HG03460 (cell line): ENCODE measurements at regions not wholly inside any gene's neighbourhood (a gene's known extent, or its start where the extent isn't known, plus 50 kb on each side); places are given as distances from the start of the nearest gene placed in this dataset.
"Not testable (repeated sequence)": the region's sequence is repeated elsewhere in the genome, so short reads cannot be mapped to it uniquely, and the experiment has no call there.

Experiments
- ATAC-seq: cut with Tn5 transposase; IDR thresholded peaks from one replicate; pipeline ENCODE4 v1.9.1; 2021; ENCODE audit not compliant: unreplicated experiment

DNA sequence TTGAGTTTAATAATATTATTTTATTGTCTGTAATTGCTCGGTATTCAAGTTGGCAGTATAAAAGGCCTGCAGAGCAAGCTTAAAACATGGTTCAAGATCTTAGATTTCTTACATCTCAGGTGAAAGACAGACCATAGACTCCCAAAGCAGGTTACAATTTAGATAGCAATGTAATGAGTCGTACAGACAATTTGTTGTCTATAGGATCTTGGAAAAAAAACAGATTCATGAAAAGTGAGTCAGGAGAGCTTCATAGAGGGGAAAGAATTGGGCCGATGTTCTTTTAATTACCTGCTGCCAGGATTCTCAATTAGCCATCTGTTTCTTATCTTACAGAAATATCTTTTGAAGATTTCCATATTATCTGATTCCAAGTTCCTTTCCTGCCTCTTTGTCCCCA, 111.5 kb upstream of the IKBKE start:
- ATAC-seq, result not testable (repeated sequence)

DNA sequence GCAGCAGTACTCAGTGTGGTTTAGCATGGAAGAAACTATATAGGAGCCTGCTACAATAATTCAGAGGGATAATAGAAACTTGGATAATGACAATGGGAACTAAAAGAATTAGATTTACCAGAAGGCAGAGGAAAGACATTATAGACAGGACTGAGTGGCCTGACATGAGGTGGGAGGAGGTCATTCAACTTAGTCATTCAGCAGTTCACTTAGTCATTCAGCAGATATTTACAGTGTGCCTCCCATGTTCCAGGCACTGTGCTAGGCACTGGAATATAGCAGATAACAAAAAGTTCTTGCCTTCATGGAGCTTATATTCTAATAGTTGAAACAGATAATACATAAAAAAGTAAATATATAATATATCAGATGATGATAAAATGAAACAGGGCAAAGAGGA, 110.9 kb upstream of the IKBKE start:
- ATAC-seq, result not testable (repeated sequence)

DNA sequence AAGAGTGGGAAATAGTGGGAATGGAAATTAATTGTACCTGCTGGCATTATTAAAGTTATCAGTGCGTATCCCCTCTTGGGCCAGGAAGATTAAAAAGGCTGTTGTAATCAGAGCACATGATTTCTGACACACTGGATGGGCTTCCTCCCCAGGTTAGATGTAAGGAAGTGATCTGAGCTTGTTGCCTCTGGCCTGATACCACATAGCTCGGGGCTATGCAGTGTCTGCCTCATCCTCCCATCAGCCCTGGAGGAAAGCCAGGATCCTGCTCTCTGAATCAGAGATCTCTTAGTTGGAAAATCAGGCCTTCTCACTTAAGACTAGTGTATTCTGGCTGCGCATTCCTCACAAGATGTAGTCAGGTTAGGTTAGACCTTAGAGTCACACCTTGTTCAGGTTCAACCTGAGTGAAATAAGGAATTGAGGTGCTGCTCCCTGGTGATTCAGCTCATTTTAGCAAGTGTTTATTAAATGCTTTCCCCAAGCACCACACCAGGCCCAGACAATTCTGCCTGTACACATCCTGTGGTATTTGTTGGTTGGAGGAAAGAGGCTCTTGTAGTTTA, 108.2 kb upstream of the IKBKE start:
- ATAC-seq, result not testable (repeated sequence)

DNA sequence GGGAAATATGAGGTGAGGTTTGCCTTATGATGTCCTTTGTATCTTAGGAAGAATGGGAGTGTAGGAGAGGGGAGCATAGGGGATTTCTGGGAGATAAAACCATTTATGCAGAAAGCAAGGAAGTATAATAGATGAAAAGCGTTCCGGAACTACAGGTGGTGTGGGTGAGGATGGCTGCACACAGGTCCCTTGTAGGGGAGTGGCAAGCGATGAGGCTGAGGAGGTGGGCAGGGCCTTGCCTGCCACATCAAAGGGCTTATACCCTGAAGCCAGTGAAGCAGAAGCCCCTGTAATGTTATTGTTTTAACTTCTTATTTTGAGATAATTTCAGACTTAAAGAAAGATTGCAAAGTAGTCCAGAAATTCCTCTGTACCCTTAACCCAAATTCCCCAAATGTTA, 107.3 kb upstream of the IKBKE start:
- ATAC-seq, result not testable (repeated sequence)

DNA sequence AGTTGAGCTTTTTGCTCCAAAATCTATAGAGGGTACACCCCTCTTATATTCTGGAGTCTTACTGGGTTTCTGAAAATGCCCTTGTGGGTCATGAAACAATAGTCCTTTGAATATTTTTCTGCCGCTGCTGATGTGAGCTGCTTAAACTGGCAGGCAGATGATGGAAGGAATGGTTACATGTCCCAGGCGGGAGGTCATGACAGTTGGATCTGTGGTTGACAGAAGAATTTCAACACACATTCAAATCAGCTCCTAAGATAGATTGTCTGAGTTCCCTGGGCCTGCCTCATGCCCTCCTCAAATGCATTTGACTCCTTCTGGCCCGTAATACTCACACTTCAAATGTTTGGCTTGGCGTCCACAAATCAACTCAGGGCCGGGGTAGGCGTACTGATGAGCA, 105.0 kb upstream of the IKBKE start:
- not testable (repeated sequence) for ATAC-seq

DNA sequence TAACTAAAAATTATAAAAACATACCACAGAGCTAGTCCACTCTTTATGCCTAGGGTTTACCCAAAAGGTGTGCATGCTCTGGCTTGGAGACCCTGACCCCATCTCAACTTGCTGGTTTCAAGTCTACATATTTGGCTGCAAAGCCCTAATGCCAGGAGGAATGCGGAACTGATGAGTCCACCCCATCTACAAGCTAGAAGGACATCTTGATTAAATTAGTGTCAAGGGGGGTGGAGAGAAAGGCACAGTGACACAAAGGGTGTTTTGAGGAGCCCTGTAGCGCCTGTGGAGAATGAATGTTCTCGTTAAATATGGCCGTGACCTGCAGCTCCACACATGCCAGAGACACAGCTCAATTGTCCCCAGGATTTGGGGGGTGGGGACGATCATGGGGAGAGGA, 104.1 kb upstream of the IKBKE start:
- not testable (repeated sequence) for ATAC-seq

DNA sequence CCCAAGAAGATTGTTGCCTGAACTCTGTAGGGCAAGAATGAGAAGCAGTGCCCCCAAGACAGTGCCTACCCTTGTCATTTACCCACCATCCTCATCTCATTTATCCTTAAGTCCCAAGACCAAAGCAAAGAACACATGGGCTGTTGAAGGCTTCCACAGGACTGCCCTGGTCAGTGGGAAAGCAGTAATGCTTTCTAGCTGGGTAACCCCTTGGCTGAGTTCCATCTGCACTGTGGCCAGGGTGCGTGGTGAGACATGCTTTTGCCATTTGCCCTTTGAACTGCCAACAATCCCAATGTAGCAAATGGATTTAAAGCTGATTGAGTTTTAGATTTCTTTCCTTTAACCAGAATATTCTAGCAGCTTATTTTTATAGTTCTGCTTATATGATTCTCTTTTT, 103.5 kb upstream of the IKBKE start:
- not testable (repeated sequence) for ATAC-seq

DNA sequence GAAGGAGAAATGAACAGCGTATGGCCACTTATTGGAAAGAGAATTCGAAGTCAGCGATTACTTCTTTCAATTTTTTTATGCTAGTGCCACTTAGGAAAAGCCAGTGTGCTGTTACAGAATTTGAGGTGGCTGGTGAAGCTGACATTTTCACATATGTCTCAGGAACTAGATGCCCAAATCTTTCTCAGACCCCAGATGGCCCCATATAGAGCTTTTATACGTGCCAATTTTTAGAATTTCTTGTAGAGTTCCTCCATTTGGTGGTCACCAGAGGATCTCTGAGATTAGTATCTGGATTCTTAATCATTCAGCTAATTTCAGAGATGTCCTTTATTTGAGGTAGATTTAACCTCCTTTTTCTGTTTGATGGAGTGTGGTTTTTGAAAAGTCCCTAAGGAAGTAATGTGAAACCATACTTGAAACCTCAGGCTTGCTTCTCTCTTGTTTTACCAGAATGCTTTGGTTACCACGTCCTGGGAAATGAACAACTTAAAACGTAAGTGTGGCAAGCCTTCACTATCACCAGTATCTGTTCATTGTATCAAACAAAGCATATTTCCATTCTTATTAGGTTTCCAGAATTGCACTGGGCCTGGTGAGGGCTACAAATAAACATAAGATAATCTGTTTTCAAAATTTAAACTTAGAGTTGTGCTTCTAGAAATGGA, 102.2 kb upstream of the IKBKE start:
- not testable (repeated sequence) for ATAC-seq

DNA sequence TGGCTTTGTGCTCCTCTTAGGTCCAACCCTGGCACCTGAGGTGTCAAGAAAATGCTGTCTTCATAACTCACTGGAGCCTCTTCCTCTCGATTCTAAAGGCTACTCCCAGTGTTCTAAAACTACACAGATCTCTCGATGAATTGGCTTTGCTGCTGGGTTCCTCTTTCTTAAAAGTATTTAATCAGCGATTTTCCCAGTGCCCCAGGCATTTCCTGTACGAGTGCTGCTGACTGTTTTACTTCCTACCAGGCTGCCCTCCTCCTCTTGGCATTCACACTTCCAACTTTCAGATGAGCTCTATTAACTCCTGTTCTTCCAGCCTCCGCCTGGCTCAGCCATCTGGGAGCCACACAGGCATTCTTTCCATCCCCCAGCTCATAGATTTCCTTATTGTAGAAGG, 95.6 kb upstream of the IKBKE start:
- not testable (repeated sequence) for ATAC-seq

DNA sequence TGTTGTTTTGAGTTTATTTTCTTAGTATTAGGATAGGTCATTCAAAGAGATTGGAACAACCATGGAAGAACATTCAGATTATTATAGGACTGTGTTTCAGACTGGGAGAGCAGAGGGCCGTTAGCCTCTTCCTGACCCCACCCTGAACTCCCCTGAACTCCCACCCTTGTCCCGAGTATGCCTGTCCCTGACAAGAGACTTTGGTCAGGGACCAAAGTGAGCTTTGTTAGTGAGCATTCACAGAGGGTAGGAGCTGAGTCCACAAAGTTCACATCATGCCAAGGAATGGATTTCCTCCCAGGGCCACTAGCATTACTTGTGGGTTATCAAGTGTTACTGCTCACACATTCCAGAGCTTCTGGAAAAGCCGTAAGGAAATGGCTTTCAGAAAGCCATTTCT, 94.7 kb upstream of the IKBKE start:
- ATAC-seq, result not testable (repeated sequence)

DNA sequence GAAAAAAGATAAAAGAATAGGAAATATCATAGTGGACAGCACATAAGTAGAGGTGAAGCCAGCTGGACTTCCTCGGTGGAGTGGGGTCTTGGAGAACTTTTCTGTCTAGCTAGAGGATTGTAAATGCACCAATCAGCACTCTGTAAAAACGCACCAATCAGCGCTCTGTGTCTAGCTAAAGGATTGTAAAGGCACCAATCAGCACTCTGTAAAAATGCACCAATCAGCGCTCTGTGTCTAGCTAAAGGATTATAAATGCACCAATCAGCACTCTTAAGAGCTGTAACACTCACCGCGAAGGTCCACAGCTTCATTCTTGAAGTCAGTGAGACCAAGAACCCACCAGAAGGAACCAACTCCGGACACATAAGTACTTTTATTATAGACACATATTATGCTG, 91.8 kb upstream of the IKBKE start:
- ATAC-seq, result not testable (repeated sequence)

DNA sequence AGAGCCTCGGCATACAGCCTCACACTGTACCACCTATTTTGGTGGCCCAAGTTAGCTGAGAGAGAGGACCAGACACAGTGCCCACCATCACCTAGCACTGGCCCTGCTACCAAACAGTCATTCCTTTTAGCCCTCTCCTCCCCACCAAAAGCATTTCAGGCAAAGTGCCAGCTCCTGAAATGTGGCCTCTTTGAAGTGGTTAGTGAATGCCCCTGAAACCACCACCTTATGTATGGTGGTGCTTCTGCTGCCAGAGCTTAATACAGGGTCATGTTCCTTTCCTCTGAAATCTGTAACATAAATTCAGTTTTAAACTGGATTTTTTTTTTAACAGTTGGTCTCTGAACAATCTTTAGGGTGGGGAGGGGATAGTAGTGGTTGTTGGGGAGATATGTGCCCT, 91.0 kb upstream of the IKBKE start:
- ATAC-seq, result not testable (repeated sequence)

DNA sequence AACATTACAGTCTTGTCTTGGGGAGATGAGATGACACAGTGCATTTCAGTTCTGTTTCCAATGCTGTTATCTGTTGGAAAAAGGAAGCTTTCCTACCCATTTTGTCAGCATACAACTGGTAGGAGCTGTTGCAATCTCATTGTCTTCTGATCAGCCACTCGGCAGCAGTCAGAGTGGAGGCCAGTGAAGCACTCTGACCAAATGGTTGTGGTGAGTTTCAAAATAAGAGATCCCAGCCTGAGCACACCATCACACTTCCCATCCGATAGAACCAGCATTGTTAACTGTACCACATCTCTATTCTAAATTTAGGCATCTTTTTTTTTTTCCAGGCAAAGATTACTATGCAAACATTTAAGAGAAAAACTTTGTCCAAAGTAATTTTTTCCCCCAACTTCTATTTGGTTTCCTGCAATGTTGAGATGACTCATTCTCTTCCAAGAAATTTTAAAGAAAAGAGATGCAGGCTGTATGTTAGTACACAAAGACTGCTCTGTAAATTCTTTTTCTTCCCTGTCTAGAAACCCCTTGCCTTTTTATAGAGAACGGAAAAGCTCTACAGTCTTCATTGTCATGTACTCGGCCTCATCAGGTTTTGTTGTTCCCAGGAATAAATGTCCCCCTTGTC, 90.0 kb upstream of the IKBKE start:
- ATAC-seq, result not testable (repeated sequence)

DNA sequence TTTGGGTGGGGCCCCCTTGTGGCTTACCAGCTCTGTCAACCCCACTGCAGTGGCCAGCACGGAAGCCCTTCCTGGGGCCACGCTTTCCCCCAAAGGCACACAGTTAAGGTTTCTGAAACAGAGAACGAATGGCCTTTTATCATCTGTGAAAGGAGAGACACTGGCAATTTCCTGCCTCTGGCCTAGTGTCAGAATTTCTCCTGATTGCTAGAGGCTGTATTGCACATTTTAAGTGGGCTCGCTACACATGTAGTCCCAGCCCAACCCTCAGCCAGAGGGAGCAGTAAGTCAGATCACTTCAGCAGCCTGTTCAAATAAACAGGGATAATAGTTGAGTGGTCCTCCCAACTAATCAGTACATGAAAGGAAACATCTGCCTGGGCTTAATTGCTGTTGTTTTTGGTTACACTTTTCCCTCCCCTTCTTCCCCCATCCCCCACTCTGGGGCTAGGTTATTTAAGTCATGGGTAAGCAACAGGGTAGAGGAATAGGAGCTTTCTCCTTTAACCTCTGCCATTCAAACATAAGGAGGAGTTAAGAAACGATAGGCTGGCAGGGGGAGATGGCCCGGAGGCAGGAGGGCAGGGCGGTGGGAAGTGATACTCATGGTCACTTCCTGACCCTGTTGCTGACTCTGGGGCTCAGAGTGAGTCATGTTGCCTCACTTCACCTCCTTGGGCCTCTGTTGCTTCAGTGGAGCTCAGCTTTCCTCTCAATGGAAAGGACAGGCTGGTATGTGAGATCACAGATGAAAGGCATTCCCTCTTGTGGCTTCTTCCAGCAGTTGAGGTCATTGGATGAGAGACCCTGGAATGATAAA, 89.3 kb upstream of the IKBKE start:
- ATAC-seq, result not testable (repeated sequence)

DNA sequence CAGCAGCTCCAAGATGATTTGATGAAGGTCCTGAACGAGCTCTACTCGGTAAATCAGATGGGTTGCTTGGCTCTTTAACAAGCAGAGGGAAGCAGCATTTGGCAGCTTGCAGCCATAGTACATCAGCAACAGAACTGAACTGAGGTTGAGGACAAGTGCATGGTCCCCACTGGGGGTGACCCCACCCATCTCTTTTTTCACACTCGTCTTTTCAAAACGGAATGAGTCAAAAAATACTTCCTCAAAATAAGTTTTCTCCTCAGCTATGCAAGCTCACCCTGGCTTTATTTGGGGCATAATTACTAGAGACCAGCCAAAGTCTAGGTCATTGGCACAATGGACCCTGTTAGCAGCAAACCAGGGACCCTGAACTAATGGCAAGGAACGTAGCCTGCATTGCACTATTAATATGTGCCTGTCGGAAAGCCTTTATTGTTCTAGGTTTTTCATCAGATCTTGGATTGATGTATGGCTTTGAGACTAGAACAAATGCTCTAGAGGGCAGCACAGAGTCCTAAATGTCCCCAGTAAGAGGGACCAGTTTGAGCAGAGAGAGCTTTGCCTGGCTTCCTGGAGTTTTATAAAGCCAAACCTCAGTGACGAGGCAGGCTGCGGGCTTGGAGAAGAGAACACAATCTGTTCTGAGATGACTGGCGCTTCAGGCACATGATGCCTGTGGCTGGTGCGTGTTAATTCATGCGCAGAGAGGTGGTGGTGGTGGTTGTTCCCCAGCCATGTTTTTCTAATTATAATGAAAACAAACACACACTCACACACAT, 86.1 kb upstream of the IKBKE start:
- not testable (repeated sequence) for ATAC-seq

DNA sequence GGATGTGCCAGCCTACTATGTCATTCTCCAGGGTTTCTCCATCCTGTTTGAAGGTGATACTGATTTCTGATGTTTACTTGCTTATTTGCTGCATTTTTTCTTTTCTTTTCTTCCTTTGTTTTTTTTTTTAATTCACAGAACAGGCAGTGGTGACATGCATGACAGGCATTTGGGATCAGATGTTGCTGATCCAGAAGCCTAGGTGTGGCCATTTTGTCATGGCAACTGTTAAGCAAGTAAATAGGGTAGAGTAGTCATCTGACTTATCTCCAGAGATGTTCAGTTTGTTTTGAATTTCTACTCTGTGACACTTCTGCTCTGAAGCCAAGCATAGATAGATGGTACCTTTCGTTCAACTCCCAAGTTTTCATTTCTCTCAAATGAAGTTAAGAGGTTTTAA, 85.4 kb upstream of the IKBKE start:
- not testable (repeated sequence) for ATAC-seq

DNA sequence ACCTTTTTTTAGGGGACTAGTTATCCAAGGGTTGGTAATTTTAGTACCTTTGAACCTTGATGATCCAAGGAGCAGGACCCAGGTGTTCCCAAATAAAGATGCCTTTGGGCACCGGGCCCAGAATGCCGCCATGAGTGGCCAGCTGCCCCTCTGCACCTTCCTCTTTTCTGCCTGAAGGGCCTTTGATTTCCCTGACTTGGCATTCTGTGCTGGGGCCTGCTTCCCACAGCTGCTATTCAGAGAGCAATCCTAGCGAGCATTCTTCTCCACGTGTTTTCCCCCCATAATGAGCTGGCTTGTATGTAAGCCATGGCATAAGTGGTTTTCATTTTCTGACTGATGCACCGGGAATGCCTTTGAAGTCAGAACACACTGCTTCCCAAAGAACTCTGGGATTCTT, 82.6 kb upstream of the IKBKE start:
- not testable (repeated sequence) for ATAC-seq

DNA sequence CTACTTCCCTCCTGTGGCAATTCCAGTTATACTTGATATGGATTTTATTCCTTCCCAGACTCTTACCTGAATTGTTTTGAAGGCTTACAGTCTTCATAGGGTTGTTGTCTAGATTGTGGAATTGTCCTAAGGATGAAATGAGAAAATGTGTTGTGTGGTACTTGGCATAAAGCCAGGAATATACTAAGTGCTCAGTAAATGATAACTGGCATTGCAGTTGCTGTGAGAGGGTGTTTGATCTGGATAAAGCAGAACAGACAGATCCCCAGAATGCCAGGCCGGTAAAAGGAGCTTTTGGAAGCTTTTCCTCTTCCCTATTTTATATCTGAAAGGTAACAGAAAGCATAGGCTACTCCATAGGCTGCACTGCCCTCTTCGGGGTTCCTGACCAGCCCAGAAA, 78.4 kb upstream of the IKBKE start:
- ATAC-seq, result not testable (repeated sequence)

DNA sequence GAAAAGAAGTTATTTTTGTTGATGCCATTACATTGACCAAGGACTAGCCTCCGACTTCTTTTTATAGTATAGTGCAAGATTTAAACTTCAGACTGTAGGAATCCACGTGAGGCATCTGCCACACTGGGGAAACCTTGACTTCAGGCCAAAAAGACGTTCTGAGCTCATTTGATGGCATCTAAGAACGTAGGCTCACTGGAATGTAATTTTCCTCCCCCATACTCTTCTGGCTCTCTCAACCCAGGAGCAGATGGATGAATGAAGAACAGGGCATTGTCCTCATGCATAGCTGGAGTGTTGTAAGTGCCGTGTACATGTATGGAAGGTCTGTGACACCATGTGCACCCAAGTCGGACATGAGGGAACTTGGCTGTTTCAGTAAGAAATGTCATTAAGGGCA, 72.8 kb upstream of the IKBKE start:
- ATAC-seq, result not testable (repeated sequence)

DNA sequence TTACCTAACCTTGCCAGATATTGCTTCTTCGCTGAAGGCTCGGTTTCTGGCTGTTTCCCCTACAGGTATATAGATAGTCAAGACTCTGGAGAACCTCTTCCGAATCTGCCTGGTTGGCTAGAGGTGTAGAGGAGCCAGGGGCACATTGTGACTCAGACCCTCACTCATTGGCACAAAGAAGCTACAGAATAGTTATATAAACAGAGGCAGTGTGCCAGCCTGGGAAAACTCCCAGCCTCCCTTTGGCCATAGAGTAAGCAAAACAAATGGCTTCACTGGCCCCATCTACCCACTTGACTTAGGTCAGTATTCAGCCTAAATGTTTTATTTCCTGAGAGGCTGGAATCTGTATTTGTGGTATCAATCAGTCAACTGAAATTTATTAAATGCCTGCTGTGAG, 72.0 kb upstream of the IKBKE start:
- ATAC-seq, result not testable (repeated sequence)
